ENCODE measurements at regions not wholly inside any gene's neighbourhood (a gene's known extent, or its start where the extent isn't known, plus 50 kb on each side); places are given as distances from the start of the nearest gene placed in this dataset.
"Not testable (repeated sequence)": the region's sequence is repeated elsewhere in the genome, so short reads cannot be mapped to it uniquely, and the experiment has no call there.

GRCh38 chr5:105688227-105688792 is 1982.4 kb downstream of the EFNA5 start:
- no peak for DNase-seq (ENCODE audit: low spot score)

DNA sequence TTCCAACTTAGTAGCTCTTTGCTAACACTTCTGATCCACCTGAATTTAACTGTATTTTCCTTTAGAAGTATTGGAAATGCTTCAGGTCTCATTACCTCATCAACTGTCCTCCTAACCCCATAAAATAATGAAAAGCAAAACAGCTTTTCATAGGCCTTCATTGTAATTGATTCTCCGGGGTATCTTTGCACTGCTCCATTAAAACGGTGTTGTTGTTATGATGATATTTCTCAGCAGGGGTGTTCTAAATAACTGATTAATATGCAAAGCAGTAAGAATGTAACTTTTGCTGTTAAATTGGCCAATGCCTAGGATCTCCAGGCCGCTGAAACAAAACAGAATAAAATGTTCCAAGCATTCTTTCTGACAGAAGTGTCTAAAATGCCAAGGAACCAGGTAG is 1983.2 kb downstream of the EFNA5 start:
- DNase-seq (ENCODE audit: low spot score): no peak

DNA sequence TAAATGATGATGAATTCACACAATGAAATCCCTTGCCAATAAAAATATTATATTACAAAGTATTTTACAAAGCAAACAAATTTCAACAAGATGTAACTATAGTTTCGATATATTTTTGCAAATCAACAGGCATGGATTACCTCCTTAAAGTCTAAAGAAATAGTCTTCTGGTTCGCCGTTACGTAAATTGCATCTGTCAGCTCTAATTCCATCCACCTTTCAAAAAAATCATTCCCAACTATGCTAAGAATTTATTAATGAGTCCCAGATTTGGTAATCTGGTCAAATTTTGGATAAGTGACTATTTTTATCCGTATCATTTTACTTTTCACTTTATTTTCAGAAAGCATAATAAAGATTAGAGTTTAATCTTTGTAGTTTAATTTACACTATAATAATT is 1984.9 kb downstream of the EFNA5 start:
- DNase-seq (ENCODE audit: low spot score): no peak

DNA sequence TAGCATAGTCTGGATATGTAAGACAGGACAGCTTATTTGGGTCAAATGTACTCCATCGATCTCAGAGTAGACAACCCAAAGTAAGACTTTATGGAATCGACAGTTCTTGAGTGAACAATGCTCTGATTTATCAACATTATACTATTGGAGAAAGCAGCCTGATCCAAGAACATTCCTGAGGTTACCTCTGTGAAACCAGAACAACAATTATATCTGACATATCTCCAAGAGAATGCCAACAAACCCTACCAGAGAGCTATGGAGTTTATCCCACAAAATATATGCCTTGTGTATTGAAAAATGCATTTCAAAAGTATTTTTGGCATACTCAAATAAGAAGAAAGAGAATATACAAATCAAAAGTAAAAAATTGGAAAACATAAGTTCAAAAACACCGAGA is 1985.9 kb downstream of the EFNA5 start:
- DNase-seq (ENCODE audit: low spot score): no peak

DNA sequence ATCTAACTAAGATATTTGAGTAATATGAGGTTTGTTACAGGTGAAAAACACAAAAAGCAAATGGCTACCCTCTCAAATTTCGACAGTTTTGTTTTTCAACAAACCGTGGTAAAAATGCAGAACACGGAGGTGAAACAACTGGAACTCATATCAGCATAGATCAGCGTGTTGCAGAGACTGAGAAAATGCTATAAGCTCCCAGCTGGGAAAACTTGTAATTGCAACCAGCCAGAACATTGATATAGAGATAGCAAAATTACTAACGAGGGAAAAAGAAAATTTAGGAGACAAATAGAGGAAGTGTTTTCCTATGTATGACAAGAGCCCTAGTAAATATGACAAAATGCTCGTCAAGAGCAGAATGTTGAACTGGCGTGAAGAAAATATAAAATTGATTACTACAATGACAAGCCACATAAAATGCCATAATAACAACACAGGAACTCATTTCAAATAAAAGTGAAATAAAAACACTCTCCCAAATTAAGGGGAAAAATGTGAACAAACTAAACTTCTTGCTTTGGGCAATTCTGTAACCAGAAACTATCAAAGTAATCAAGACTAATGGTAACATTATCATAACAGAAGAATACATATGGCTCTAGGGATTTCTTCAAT is 1989.8 kb downstream of the EFNA5 start:
- DNase-seq (ENCODE audit: low spot score): no peak

GRCh38 chr5:105677291-105677690 is 1993.4 kb downstream of the EFNA5 start:
- DNase-seq (ENCODE audit: low spot score): no peak

DNA sequence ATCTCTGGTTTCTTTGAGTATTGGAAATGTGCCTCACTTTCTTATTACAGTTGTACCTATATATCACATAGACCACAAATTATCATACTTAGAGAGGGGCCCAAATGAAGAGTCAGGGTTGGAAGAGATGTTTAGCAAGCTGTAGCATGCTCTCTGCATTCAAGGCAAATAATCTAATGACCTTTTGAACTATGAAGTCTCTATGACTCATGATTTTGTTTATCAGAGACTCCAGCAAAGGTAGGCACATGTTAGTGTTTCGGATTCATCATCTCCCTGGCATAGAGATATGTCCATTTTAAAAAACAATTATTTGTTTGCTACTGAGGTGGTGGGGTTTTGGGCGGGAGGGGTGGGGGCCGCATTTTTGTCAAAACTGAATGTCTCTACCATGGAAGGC is 2000.1 kb downstream of the EFNA5 start:
- no peak for DNase-seq (ENCODE audit: low spot score)

DNA sequence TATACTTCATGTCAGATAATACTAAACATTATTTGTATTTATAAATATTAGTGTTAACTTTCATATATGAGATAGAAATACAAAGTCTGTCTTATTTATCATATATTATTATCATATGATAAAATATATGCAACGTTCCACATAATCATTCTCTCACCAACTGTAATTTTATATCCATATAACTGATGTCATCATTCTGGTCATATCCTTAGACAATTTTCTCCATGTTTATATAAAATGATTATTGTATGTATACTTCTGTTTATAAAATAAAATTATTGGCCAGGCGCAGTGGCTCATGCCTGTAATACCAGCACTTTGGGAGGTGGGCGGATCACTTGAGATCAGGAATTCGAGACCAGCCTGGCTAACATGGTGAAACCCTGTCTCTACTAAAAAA is 2007.1 kb downstream of the EFNA5 start:
- DNase-seq (ENCODE audit: low spot score): no peak

DNA sequence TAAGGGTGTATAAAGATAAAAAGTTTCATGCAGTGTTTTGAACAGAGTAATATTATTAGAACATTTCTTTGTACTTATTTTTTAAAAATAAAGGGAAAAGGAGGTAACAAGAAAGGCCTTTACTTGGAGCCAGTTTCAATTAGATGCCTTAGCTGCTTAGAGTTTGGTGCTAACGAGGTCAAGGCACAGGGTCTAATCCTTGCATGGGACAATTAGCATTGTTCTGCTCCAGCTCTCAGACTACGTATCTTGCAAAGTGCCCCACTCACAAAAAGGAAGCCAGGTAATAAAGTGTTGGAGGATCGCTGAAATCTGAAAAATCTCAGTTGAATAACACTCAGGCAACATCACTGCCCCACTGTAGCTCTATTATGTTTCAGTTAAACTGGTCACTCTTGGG is 2011.3 kb downstream of the EFNA5 start:
- no peak for DNase-seq (ENCODE audit: low spot score)

DNA sequence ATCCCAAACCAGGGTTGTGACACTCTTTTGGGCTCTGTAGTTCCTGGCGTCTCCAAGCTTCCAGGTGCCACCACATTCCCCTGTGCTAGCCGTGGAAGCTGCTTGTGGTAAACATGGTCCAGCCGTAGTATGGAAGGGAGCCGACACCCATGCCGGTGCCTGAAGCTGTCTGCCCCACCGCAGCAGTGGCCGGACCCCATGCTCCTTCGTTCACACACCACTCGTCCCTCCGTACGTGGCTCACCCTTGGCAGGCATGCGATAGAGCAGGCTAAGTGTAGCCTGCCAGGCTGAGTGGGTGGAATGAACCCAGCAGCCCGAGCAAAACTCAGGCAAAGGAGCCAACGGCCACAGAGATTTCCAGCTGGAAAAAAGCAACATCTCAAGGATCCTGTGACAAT is 2030.4 kb downstream of the EFNA5 start:
- DNase-seq (ENCODE audit: low spot score): no peak

DNA sequence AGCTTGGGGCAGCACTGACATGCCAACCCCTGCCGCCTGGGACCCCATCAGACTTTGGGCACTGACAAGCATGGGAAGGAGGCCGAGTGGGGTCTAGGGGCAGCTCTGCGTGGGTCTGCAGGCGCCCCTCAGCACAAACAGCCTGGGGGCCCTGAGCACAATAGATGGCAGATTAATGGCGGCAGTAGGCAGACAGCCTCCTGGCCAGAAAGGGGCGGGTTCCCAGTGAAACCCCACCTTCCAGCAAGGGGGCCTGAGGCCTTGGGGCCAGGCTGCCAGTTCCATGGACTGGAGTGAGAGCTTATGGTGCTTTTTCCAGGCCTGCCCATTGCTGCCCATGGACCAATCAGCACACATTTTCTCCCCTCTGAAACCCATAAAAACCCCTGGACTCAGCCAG is 2031.2 kb downstream of the EFNA5 start:
- DNase-seq (ENCODE audit: low spot score): no peak

DNA sequence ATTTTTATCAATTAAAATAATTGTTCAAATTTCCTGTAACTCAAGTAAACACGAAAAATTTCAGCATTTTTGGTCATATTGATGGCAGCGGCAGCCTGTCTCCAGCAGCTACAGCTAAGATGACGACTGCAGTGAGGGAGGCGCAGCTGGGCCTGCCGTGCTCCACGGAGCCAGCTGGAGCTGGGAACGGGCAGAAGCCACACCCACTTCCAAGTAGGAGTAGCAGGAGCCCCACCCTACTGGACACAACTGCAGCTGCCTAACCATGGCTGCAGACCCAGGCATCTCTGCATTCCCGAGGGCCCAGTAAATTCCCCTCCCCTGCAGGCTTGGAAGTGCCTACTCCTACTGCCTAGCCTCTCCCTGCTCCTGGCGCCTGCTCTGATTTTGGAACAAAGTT is 2031.7 kb downstream of the EFNA5 start:
- no peak for DNase-seq (ENCODE audit: low spot score)

- DNase-seq (ENCODE audit: low spot score): no peak
Observed at GRCh38 chr5:105638437-105638836, 2032.3 kb downstream of the EFNA5 start.

DNA sequence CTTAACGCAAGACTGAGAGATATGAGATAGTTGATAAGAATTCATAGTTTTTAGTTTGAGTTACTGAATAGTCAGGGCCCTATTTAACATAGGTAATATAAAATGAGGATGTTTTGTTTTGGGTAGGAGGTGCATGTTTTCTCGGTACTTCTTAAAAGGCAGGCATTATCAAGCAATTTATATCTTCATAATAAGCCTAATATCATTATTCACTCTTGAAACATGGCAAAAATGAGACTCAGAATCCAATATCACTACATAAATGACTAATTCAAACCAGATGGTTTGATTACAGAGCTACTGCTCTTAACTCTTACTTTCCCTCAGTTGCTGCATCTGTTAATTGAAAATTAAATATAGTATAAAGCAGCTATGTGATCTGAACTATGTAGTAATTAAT is 2038.7 kb downstream of the EFNA5 start:
- no peak for DNase-seq (ENCODE audit: low spot score)

- DNase-seq (ENCODE audit: low spot score): no peak
Observed at GRCh38 chr5:105630803-105631202, 2039.9 kb downstream of the EFNA5 start.

DNA sequence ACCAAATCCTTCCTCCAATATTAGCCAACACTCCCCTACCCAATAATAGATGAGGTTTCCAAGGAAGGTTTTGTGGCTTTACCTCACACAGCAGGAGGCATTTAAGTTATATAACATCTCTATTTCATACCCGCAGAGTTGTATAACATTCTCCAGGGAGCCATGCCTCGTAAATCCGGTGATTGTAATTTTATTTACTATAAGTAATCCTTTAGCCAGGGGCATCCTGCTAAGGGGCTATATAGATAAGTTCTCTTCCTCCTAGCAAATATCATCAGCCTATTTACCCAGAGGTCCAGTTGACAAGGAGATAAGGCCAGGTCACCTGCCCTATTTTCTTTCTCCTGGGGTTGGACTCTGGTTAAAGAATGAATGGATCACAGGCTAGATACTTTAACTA is 2051.0 kb downstream of the EFNA5 start:
- DNase-seq (ENCODE audit: low spot score): no peak

DNA sequence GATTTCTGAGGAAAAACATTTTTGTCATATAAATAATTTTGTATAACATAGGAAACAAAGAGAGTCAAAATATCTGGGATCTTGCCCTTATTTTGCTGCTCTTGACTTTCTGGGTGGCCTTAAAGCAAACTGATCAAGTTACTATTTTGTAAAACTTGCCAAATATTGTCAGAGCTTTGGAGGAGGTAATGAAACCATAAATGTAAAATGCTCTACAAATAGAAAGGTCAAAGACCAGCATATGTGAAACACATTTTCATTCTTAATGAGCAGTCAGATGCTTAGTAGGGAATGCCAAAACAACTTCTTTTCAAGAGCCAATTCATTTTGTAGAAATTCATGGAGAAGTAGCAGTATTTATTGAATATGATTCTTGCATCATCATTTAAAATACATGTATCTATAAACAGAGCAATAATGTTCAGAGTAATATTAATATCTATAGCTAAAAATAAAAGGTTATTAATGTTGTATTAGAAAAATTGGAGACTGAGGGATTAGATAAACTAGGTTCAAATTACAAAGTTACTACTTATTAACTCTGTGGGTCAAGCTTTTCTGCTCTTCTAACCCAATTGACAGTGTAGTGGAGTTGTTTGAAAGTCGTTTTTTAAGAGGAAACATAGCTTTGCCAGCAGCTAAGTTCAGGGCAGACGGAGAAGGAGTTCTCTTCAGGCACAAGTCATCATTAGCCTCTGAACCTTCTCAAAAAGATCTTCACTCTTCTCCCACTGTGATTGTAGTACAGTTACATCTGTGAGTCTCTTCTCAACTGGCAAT is 2053.1 kb downstream of the EFNA5 start:
- no peak for DNase-seq (ENCODE audit: low spot score)

GRCh38 chr5:105616599-105616998 is 2054.0 kb upstream of the NUDT12 start:
- DNase-seq (ENCODE audit: low spot score): no peak

DNA sequence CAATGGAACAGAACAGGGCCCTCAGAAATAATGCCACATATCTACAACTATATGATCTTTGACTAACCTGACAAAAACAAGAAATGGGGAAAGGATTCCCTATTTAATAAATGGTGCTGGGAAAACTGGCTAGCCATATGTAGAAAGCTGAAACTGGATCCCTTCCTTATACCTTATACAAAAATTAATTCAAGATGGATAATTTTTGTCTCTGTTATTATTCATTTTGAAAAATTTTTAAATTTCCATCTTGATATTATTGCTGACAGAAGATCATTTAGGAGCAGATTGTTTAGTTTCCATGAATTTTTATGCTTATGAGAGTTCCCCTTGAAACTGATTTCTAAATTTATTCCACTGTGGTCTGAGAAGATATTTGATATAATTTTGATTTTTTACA is 2039.8 kb upstream of the NUDT12 start:
- DNase-seq (ENCODE audit: low spot score): not testable (repeated sequence)

DNA sequence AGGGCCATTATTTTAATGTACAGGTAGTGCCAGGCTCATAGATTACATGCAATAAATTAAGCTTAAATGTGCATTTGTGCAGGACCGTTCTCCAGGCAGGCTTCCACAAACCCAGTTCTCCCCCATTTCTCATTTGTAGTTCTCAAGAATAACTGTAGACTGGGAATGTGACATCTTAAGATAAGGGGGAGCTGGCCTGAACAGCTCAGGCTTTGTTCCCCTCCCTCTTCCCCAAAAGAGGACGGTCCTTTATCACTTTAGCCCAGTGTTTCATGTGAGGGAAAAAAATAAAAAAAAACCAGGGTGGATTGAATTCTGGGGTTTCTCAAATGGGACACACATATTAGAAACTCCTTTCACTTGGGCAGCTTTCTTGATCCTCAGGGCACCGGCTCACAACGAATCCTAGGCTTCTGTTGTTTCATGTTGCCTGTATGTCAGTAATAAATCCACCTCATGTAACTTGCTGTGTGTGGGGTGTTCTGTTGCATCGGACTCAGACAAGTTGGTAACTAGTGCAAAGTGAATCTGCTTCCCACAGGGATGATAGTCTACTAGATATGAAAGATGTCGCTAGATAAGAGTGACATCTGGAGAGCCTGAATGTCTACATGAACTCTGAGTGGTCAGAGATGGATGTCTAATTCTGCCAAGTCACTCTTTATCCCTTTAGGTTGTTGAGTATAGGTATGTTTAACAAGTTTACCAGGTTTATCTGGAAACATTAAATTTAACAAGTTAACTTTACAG is 2030.6 kb upstream of the NUDT12 start:
- no peak for DNase-seq (ENCODE audit: low spot score)

DNA sequence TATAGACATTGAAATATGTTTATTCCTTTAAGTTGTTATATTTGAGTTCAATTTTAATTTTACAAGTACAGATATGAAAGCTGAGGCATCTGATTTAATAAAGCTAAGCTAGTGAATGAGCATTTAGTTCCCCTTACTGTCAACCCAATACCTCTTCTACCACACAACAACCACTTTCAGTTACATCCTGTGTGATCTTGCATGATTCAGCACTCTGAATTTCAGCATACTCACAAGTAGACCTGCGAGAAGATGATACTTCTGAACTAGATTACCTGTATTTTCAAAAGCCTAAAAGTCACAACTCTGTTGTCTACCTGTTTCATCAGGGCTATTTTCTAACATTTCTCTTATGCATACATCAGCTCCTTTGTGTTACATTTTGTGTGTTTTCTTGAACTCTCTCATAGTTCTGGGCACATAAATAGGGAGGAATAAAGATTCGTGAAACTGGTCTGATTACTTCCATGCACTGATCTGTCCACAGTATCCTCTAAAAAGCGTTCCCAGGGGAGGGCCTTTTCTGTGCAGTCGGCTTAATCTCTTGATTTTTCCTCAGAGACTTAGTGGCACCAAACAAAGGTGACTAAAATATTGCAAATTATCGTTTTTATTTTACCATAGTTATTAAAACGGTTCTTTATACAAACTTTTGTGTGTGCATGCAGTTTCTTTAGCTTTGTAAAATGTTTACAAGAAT is 2025.5 kb upstream of the NUDT12 start:
- DNase-seq (ENCODE audit: low spot score): no peak

DNA sequence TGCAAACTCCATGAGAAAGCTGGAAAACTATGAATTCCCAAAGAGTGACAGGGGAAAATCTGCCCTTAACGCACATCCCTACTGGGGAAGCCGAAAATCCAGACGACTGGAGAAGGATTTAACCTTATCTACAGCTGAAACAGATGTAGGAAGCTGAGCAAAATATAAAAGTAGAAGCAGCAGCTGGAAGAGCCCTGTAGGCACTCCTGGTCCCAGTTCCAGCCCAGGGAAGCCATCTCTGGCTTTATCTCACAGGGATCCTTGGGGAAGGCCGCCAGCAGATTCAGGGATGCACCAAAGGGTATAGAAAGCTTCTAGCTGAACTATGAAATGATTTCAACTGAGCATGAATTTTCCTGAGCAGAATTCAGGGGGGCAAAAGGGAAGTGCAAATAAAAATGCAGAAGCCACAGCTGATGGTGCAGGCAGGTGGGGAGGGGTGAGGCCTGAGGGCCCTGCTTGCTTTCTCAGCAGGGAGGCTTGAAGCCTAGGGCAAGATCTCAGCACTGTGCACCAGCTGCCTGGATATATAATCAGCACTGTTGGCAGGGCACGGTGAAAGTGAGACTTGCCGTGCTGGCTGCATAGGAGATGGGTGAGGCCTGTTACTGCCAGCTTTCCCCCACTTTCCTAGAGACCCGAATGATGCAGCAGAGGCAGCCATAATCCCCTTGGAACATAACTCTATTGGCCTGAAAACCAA is 2019.5 kb upstream of the NUDT12 start:
- DNase-seq (ENCODE audit: low spot score): no peak
